Forelimb muscle (tissue), 1 donor: ENCODE measurements at regions not wholly inside any gene's neighbourhood (a gene's known extent, or its start where the extent isn't known, plus 50 kb on each side); places are given as distances from the start of the nearest gene placed in this dataset.
"Not testable (repeated sequence)": the region's sequence is repeated elsewhere in the genome, so short reads cannot be mapped to it uniquely, and the experiment has no call there.

ENCODE experiments used
- DNase-seq: peaks from one replicate; pipeline ENCODE4 v3.0.0-alpha.2; 2013; ENCODE audit warnings: low read depth

GRCh38 chr13:50643060-50643459, 200.4 kb downstream of the DLEU7 start:
- no peak for DNase-seq

- DNase-seq, result no peak
These were observed 199.2 kb downstream of the DLEU7 start for GRCh38 chr13:50644081-50644871.

- DNase-seq, result no peak
These were observed 198.4 kb downstream of the DLEU7 start for GRCh38 chr13:50645092-50645491.

- no peak for DNase-seq
These were observed 197.4 kb downstream of the DLEU7 start for GRCh38 chr13:50646070-50646469.

GRCh38 chr13:50649211-50649610, 194.3 kb downstream of the DLEU7 start:
- DNase-seq, result no peak

GRCh38 chr13:50650592-50651504, 192.6 kb downstream of the DLEU7 start:
- DNase-seq, result no peak

GRCh38 chr13:50651922-50652321, 191.6 kb downstream of the DLEU7 start:
- DNase-seq, result no peak

- no peak for DNase-seq
These were observed 189.2 kb downstream of the DLEU7 start for GRCh38 chr13:50654331-50654730.

GRCh38 chr13:50661881-50662280, 181.6 kb downstream of the DLEU7 start:
- not testable (repeated sequence) for DNase-seq

- no peak for DNase-seq
These were observed 178.5 kb downstream of the DLEU7 start for GRCh38 chr13:50664951-50665350.

GRCh38 chr13:50668049-50668448, 175.4 kb downstream of the DLEU7 start:
- no peak for DNase-seq

GRCh38 chr13:50668691-50669271, 174.7 kb downstream of the DLEU7 start:
- DNase-seq, result no peak

- DNase-seq, result no peak
These were observed 173.2 kb downstream of the DLEU7 start for GRCh38 chr13:50670272-50670671.

GRCh38 chr13:50670847-50671496, 172.5 kb downstream of the DLEU7 start:
- DNase-seq, result no peak

GRCh38 chr13:50671497-50671850, 172.0 kb downstream of the DLEU7 start:
- no peak for DNase-seq

GRCh38 chr13:50672025-50672424, 171.5 kb downstream of the DLEU7 start:
- DNase-seq, result no peak

- no peak for DNase-seq
These were observed 167.8 kb downstream of the DLEU7 start for GRCh38 chr13:50675651-50676050.

- no peak for DNase-seq
These were observed 166.9 kb downstream of the DLEU7 start for GRCh38 chr13:50676602-50677001.

GRCh38 chr13:50677258-50677657, 166.2 kb downstream of the DLEU7 start:
- no peak for DNase-seq

- DNase-seq, result no peak
These were observed 165.6 kb downstream of the DLEU7 start for GRCh38 chr13:50677687-50678463.

GRCh38 chr13:50678464-50679162, 164.9 kb downstream of the DLEU7 start:
- DNase-seq, result no peak
